Glomerular endothelial cell (primary cell): ENCODE measurements at regions not wholly inside any gene's neighbourhood (a gene's known extent, or its start where the extent isn't known, plus 50 kb on each side); places are given as distances from the start of the nearest gene placed in this dataset.
"Not testable (repeated sequence)": the region's sequence is repeated elsewhere in the genome, so short reads cannot be mapped to it uniquely, and the experiment has no call there.

Experiments
- DNase-seq: peaks from one replicate; pipeline ENCODE4 v3.0.0-alpha.2; 2011; ENCODE audit warnings: low read depth, low spot score; ENCODE audit errors: extremely low read depth

DNA sequence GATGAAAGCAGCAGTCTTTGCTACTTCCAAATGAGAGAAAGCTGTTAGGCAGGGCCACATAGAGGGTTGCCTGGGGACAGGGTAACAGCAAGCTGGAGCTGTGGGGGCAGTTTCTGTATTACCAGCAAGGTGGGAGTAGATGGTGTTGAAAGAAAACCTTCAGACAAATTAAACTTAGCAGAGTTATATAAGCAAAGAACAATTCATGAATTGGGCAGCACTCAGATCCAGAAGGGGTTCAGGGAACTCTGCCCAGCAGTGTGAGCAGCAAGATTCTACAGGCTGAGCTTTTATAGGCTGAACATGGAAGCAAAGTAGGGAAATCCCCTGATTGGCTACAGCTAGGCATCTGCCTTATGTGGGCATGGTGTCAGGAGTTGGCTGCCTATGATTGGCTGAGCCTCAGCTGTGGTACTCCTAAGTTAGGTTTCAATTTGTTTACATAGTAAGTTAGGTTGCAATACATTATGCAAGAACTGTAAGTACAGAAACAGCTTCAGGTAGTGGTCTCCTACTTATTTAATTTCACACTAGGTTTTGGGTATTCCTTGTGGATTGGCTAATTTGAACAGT lies 64.1 kb upstream of the TMPRSS2 start:
- DNase-seq, result no peak

DNA sequence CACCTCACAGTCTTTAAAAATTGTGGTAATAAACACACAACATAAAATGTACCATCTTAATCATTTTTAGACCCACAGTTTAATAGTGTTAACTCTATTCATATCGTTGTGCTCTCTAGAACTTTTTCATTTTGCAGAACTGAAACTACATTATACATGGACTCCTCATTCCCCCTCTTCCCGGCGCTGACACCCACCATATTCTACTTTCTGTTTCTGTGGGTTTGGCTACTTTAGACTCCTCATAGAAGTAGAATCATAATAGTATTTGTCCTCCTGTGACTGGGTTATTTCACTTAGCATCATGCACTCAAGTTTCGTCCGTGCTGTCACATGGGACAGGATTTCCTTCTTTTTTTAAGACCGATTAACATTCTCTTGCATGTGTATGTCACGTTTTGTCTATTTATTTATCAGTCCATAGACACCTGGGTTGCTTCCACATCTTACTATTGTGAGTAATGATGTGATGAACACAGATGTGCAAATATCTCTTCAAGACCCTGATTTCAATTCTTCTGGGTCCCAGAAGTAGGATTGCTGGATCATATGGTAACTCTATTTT lies 62.9 kb upstream of the TMPRSS2 start:
- no peak for DNase-seq

- DNase-seq, result no peak
Measured at GRCh38 chr21:41568606-41569385, 60.8 kb upstream of the TMPRSS2 start.

GRCh38 chr21:41567901-41568510 lies 60.0 kb upstream of the TMPRSS2 start:
- DNase-seq, result no peak

DNA sequence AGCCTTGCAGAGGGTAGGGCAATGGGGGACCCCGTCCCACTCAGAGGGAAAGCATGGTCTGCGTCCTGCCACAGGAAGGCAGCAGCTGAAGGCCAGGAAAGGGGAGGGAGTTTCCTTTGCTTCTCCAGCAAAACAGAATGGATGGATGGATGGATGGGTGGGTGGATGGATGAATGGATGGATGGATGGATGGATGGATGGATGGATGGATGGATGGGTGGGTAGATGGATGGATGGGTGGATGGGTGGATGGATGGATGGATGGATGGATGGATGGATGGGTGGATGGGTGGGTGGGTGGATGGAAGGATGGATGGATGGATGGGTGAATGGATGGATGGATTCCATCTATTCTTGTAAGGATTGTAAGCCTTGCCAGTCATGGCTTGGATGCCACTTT lies 59.3 kb upstream of the TMPRSS2 start:
- DNase-seq, result not testable (repeated sequence)

GRCh38 chr21:41566500-41567014 lies 58.6 kb upstream of the TMPRSS2 start:
- no peak for DNase-seq

DNA sequence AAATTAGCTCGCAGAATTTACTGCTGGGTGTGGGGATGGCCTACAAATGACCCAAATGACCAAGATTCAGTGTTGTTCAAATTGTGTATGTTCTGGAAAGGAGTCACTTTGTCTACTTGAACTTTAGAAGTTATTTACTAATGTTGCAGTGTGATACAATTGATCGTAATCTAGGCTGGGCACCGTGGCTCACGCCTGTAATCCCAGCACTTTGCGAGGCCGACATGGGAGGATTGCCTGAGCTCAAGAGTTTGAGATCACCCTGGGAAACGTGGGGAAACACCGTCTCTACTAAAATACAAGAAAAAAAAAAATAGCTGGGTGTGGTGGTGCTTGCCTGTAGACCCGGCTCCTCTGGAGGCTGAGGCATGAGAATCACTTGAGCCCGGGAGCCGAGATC lies 57.6 kb upstream of the TMPRSS2 start:
- no peak for DNase-seq

GRCh38 chr21:41564871-41565274 lies 56.9 kb upstream of the TMPRSS2 start:
- peak; percentile 20 for DNase-seq

GRCh38 chr21:41562101-41563000 lies 54.4 kb upstream of the TMPRSS2 start:
- no peak for DNase-seq

- no peak for DNase-seq
Measured at GRCh38 chr21:41561701-41562100, 53.7 kb upstream of the TMPRSS2 start.

DNA sequence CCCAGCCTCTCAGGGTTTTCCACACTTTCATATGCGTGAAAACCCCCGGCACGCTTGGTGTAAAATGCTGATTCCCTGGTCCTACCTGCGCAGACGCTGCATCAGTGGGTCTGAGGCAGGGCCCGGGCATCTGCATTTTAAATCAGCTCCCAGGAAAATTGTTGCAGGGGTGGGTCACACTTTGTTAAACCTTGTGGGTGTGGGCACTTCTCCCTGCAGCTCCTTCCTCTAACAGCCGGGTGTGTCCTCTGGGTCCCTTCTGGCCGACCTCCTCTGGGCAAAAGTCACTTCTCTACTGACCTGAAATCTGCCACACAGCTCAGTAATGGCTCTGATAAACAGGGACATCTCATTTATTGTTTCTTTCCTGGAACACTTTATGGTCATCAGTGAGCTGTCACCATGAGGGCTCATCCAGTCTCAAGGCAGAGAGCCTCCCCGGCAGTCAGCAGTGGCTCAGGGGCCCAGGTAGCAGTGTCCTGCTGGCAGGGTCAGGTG lies 52.8 kb upstream of the TMPRSS2 start:
- no peak for DNase-seq

DNA sequence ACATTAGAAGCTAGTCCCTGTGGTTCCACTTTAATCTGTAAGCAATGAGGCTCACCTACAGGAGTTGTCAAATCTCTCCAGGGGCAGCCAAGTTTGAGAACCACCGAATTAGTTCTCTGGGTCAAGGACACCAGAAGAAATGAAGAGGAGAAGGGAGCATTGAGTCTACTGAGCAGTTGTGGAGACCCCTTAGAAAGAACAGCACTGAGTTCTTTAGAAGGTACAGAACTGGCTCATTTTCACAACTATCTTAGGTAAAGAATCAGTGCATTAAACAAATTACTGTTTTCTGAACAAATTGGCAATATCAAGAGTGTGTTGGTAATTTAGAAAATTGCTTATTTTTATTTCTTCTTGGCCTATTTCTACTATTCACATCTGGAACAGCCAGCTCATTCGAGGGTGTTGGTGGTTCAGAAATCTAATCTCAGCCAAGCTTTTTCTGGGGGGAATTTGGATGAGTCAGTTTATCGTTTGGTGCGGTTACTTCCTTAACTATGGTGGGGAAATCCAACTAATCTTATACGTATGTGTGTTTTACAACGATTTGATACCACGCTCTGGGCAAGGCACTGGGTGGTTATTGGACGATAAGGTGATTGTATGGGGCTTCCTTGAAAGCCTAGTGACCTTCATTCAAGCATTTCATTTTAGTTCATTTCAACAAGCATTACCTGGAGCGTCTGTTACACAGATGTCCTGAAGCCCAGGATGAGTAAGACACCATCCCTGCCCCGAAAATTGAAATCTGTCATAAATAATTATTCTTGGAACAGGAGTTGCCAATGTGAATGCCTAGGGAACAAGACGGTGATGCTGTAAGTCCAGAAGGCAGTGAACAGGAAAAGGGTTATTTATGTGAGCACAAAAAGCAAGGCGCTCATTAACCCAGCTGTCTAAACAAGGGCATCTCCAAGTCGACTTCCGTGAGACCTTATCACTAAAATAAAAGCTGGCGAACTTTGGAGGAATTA lies 52.0 kb upstream of the TMPRSS2 start:
- DNase-seq, result no peak

DNA sequence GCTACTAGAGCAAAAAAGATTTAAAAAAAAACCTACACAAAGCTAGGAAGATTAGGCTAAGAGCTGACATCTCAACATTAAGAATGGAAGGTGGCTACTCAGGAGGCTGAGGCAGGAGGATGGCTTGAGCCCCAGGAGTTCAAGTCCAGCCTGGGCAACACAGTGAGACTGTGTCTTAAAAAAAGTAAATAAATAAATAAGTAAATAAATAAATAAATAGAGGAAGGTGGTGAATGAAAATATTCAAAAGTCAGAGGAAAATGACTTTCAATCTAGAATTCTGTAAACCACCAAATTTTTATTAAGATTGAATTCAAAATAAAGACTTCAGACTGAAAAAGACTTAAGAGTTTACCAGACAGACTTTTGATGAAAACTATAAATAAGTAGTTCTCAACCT lies 50.9 kb upstream of the TMPRSS2 start:
- no peak for DNase-seq

DNA sequence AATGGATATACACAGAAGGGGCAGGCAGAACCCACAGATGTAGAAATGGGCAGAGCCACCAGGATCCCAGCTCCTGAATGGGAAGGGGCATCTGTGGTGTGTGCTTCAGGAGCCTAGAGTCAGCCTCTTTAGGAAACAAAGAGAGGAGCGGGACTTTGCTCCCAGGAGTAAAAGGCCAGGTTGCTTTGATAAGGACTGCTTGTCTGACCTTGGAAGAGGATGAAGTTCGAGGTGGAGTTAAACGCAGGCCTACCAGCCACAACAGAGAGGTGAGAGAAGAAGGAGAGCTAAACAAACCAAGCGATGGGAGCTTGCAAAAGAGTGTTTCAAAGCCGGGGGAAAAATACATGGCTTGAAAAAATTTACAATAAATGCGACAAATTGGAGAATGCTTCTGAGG lies 49.9 kb upstream of the TMPRSS2 start:
- no peak for DNase-seq
